Skeletal muscle satellite cell (primary cell): ENCODE measurements at regions not wholly inside any gene's neighbourhood (a gene's known extent, or its start where the extent isn't known, plus 50 kb on each side); places are given as distances from the start of the nearest gene placed in this dataset.

Source experiments
- H3K27me3 ChIP-seq: 2 replicates; pipeline ENCODE4 v1.7.0; 2013; ENCODE audit warnings: low read length; ENCODE audit not compliant: control insufficient read depth, insufficient read depth
- H3K36me3 ChIP-seq: 2 replicates; pipeline ENCODE4 v1.7.0; 2013; ENCODE audit warnings: mild to moderate bottlenecking, control low read depth, low read length; ENCODE audit not compliant: insufficient read depth
- H3K4me1 ChIP-seq: 2 replicates; pipeline ENCODE4 v1.7.0; 2013; ENCODE audit warnings: low read length; ENCODE audit not compliant: control insufficient read depth, insufficient read depth
- H3K4me2 ChIP-seq: 2 replicates; pipeline ENCODE4 v1.7.0; 2013; ENCODE audit warnings: mild to moderate bottlenecking, low read length
- H3K4me3 ChIP-seq: 2 replicates; pipeline ENCODE4 v1.7.0; 2013; ENCODE audit warnings: low read length
- H3K9ac ChIP-seq: 2 replicates; pipeline ENCODE4 v1.7.0; 2013; ENCODE audit warnings: mild to moderate bottlenecking, low read depth, low read length, moderate library complexity
- H3K9me3 ChIP-seq: replicated peaks from 2 replicates; pipeline ENCODE4 v1.7.0; 2013; ENCODE audit warnings: mild to moderate bottlenecking, control low read depth, low read length

DNA sequence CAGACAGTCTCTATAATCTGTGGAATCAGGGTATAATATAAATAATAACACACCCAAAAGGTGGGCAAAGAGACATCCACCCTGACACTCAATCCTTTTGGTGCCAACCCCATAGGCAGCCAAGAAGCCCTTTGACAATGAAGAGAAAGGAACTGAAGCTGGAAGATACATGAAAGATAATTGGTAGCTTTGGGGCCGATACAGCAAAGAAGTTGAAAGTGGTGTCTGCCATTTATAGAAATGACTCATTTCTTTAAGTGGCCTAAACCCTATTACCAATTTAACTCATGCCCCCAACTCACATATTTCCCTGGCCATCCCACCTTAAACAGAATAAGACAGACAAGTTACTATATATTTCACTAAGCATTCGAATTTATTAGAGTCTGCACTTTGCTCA is 167.0 kb downstream of the ZC3H11B start:
- no peaks in the 10 kb centered on the region for H3K36me3 ChIP-seq
- H3K4me3 ChIP-seq = no peak overlapping the region
- peaks cover 13% of the 10 kb centered on the region for H3K4me1 ChIP-seq
- no peaks in the 10 kb centered on the region for H3K27me3 ChIP-seq
- H3K9ac ChIP-seq = no peak overlapping the region
- H3K9me3 ChIP-seq = no peaks in the 10 kb centered on the region
- H3K4me2 ChIP-seq = no peak overlapping the region

DNA sequence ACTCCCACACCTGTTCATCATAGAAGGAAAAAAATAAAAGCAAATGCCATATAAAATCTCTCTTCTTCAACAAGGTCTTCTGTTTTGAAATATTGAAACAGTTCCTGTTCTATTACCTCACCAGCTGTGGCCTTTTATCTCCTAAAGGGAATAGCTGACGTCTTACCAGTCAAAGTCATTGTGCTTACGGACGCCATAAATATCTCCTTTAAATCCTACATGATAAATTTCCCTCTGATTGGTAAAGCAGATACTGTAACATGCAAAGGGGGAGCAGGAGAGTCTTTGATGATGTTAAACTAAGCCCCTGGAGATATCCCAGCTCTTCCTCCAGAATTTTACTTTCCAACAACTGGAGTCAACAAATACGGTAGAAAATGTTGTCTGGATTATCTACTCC is 168.4 kb downstream of the ZC3H11B start:
- Histone ChIP-seq H3K4me2 (no peak overlapping the region), H3K4me3 (no peak overlapping the region), H3K36me3 (no peaks in the 10 kb centered on the region), H3K9ac (no peak overlapping the region), H3K4me1 (peaks cover 13% of the 10 kb centered on the region), H3K9me3 (no peaks in the 10 kb centered on the region), H3K27me3 (no peaks in the 10 kb centered on the region)

DNA sequence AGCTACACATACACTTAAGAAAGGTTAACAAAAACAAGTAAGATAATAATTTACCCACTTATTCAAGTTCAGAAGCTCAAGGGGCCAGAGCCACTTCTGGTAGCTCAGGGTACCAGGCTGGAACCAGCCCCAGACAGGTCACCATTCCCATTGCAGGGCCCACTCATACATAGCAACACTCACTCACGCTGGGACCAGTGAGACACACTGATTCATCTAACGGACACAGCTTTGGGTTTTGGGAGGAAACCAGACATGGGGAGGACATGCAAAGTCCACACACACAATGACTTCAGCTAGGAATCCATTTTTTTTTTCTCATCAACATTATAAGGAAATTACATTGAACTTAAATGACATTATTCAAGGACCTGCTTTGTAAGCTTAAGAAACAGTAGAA is 169.1 kb downstream of the ZC3H11B start:
- Histone ChIP-seq H3K27me3 (no peaks in the 10 kb centered on the region), H3K4me2 (no peak overlapping the region), H3K9me3 (no peaks in the 10 kb centered on the region), H3K9ac (no peak overlapping the region), H3K4me3 (no peak overlapping the region), H3K4me1 (peaks cover 13% of the 10 kb centered on the region), H3K36me3 (no peaks in the 10 kb centered on the region)

GRCh38 chr1:219442611-219443061 is 170.3 kb downstream of the ZC3H11B start:
- peaks cover 13% of the 10 kb centered on the region for H3K4me1 ChIP-seq
- H3K4me2 ChIP-seq = peak overlapping the region; percentile 29
- no peaks in the 10 kb centered on the region for H3K36me3 ChIP-seq
- no peaks in the 10 kb centered on the region for H3K9me3 ChIP-seq
- no peak overlapping the region for H3K4me3 ChIP-seq
- no peaks in the 10 kb centered on the region for H3K27me3 ChIP-seq
- H3K9ac ChIP-seq = no peak overlapping the region

DNA sequence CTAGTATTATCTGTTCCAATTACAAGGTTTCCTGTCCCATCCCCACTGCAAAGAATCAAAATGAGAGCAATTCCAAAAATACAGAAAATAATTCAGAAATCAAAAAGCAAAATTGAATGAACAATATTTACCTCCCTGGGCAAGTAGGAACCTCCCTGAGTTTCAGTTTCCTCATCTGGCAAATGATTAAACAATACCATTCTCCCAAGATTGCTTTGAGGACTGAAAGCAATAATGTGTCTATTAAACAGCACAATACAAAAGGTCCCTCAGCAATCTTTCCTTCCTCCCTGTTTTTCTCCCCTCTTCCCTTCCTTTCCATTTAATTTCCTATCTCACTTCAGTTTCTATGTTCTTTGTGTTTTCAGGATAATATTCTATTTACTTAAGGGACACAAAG is 171.0 kb downstream of the ZC3H11B start:
- no peaks in the 10 kb centered on the region for H3K9me3 ChIP-seq
- no peaks in the 10 kb centered on the region for H3K27me3 ChIP-seq
- H3K4me2 ChIP-seq = no peak overlapping the region
- no peak overlapping the region for H3K9ac ChIP-seq
- H3K36me3 ChIP-seq = no peaks in the 10 kb centered on the region
- H3K4me1 ChIP-seq = peaks cover 13% of the 10 kb centered on the region
- H3K4me3 ChIP-seq = no peak overlapping the region

DNA sequence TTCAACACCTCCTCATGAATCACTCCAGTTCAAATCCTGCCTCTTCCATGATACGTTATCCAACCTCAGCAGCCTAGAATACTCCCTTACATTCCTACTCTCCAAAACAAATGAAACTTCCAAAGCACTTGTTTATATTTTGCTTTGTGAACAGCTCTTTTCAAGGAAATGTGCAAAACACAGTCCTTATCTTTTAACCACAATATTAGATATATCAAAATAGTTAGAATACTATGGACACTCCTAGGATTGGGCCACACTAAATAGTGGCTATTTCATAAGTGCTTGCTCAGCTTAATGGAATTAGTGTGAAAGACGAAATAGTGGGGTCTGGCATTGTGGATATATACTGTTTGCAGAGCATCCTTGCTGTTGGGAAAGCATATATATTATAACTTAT is 173.5 kb downstream of the ZC3H11B start:
- Histone ChIP-seq H3K9ac (no peak overlapping the region), H3K4me2 (no peak overlapping the region), H3K27me3 (no peaks in the 10 kb centered on the region), H3K36me3 (no peaks in the 10 kb centered on the region), H3K4me1 (peaks cover 9% of the 10 kb centered on the region), H3K4me3 (no peak overlapping the region), H3K9me3 (no peaks in the 10 kb centered on the region)

- H3K4me3 ChIP-seq = no peak overlapping the region
Observed at GRCh38 chr1:219438386-219438785, 174.5 kb downstream of the ZC3H11B start.

GRCh38 chr1:219434923-219435297 is 178.0 kb downstream of the ZC3H11B start:
- H3K27me3 ChIP-seq = no peaks in the 10 kb centered on the region
- H3K36me3 ChIP-seq = no peaks in the 10 kb centered on the region
- H3K4me1 ChIP-seq = no peaks in the 10 kb centered on the region
- H3K9ac ChIP-seq = no peak overlapping the region
- H3K4me3 ChIP-seq = no peak overlapping the region
- no peak overlapping the region for H3K4me2 ChIP-seq
- no peaks in the 10 kb centered on the region for H3K9me3 ChIP-seq

More at GRCh38 chr1:219438386-219438785, 174.5 kb downstream of the ZC3H11B start:
- peaks cover 8% of the 10 kb centered on the region for H3K4me1 ChIP-seq
- H3K36me3 ChIP-seq = no peaks in the 10 kb centered on the region
- H3K27me3 ChIP-seq = no peaks in the 10 kb centered on the region
- no peak overlapping the region for H3K9ac ChIP-seq
- H3K4me2 ChIP-seq = no peak overlapping the region
- H3K9me3 ChIP-seq = no peaks in the 10 kb centered on the region

GRCh38 chr1:219434285-219434922 is 178.5 kb downstream of the ZC3H11B start:
- no peak overlapping the region for H3K4me2 ChIP-seq
- no peaks in the 10 kb centered on the region for H3K36me3 ChIP-seq
- H3K9me3 ChIP-seq = no peaks in the 10 kb centered on the region
- H3K4me1 ChIP-seq = no peaks in the 10 kb centered on the region
- H3K27me3 ChIP-seq = no peaks in the 10 kb centered on the region
- no peak overlapping the region for H3K9ac ChIP-seq
- no peak overlapping the region for H3K4me3 ChIP-seq

DNA sequence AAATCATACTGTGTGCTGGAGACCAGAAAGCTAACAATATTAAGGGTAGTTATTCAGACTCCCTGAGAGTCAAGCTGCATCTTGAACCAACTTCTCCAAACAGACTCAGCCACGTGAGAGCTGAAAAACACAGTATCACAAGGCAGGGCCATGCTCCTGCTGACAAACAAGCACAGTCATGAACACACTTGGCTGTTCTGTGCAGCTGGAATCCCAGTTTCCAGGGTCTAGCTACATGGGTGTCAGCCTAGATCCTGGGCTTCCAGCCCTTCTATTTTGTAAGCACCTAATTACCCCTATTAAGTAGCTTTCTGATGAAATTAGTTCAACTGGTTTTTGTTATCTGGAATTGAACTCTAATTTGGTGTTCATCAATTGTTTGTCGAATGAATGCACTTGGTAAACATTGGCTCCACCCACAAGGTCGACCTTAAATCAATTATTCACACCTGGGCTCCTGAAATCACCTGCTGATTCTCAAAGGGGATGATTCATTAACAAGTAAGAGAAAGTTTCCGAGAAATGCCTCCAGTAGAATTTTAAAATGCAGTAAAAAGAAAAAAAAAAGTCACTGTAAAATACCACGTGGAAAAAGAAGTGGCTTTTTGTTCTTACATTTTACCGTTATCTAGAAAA is 179.3 kb downstream of the ZC3H11B start:
- Histone ChIP-seq H3K4me2 (no peak overlapping the region), H3K9ac (no peak overlapping the region), H3K27me3 (no peaks in the 10 kb centered on the region), H3K9me3 (no peaks in the 10 kb centered on the region), H3K36me3 (no peaks in the 10 kb centered on the region), H3K4me1 (no peaks in the 10 kb centered on the region), H3K4me3 (no peak overlapping the region)

DNA sequence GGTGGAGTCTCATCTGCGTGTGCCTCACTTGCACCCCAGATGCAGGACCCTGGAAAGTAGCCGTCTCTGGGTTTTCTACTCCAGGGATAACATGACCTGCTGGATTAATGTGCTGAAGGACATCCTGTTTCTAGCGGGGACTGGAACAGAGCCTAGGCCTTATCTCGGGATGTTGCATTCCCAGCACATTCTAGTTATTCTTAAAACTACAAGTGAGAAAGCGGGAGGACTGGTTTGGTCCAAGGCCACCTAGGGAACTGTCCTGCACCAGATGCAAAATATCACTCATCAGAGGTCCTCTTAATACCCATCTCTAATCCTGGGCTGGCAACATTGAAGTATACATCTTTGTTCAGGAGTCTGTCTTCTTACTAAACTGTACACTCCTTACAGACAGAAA is 179.9 kb downstream of the ZC3H11B start:
- Histone ChIP-seq H3K4me2 (no peak overlapping the region), H3K9me3 (no peaks in the 10 kb centered on the region), H3K4me3 (no peak overlapping the region), H3K9ac (no peak overlapping the region), H3K36me3 (no peaks in the 10 kb centered on the region), H3K27me3 (no peaks in the 10 kb centered on the region), H3K4me1 (no peaks in the 10 kb centered on the region)

- no peaks in the 10 kb centered on the region for H3K9me3 ChIP-seq
- no peaks in the 10 kb centered on the region for H3K36me3 ChIP-seq
- no peak overlapping the region for H3K9ac ChIP-seq
- H3K27me3 ChIP-seq = no peaks in the 10 kb centered on the region
- no peak overlapping the region for H3K4me2 ChIP-seq
- no peaks in the 10 kb centered on the region for H3K4me1 ChIP-seq
- no peak overlapping the region for H3K4me3 ChIP-seq
Observed at GRCh38 chr1:219432191-219432606, 180.7 kb downstream of the ZC3H11B start.
